ENCODE measurements at regions not wholly inside any gene's neighbourhood (a gene's known extent, or its start where the extent isn't known, plus 50 kb on each side); places are given as distances from the start of the nearest gene placed in this dataset.
"Not testable (repeated sequence)": the region's sequence is repeated elsewhere in the genome, so short reads cannot be mapped to it uniquely, and the experiment has no call there.

GRCh38 chr10:28733245-28733644 is 55.9 kb downstream of the BAMBI start:
- DNase-seq = no peak

- no peak for DNase-seq
These were observed 56.3 kb downstream of the BAMBI start for GRCh38 chr10:28733647-28734046.

DNA sequence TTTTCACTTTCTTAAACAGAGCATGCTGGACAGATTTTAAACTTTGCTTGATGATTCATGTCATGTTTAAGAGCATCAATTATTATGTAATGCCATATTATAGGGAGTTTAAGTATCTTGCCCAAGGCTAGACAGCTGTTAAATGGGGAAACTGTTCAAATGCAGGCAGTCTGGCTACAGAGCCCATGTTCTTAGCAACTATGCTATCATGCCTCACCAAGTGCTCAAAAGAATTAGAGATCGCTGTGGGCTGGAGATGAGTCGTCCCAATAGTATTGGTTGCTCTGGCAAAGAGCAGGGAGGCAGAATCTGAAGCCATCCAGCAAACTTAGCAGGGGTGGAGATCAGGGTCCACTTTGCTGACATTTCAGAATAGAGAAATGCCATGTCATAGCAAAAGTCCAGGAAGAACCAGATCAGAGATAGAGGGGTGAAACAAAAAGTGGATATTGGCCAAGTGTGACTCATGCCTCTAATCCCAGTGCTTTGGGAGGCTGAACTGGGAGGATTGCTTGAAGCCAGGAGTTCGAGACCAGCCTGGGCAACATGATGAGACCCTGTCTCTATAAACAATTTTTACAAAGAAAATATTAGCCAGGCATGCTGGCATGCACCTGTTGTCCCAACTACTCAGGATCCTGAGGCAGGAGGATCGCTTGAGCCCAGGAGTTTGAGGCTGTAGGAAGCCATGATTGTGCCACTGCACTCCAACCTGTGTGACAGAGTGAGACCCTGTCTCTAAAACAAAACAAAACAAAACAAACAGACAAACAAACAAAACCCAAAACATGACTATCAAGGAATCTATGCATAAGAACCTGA is 57.8 kb downstream of the BAMBI start:
- DNase-seq = peak in 2 of 56 donors; percentile 5 to 22

- peak in 1 of 56 donors; percentile 15 for DNase-seq
These were observed 59.8 kb downstream of the BAMBI start for GRCh38 chr10:28737096-28737495.

- DNase-seq = no peak
These were observed 60.9 kb downstream of the BAMBI start for GRCh38 chr10:28738200-28738599.

GRCh38 chr10:28743576-28743975 is 66.3 kb downstream of the BAMBI start:
- no peak for DNase-seq

DNA sequence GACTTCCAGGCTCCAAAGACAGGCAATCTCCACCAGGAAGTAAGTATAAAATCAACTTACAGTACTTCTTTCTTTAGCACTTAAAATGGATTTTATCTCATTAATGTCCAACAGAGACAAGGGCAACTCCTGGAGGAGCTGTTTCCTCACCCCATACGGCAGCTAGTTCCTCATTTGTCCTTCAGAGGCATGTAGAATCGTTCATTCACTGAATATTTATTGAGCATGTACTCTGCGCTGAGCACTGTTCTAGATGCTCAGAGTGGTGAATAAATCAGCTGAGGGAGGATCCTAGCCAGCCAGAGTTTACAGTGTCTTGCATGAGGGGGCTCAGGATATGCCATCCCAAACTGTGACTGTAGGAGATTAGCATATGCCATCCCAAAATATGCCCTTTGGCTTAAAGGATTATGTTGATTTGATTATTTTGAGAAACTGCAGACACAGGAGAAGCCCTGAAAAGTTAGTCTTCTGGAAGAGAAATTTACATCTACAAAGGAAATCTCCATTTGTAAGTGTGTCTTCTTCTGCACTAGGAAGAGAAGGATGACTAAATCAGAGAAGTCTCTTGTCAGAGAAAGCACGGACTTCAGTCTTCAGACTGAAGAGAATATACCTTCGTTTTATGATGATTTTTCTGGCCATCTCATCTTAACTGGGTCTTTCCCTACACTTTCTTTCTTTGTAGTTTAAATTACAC is 66.9 kb downstream of the BAMBI start:
- no peak for DNase-seq

DNA sequence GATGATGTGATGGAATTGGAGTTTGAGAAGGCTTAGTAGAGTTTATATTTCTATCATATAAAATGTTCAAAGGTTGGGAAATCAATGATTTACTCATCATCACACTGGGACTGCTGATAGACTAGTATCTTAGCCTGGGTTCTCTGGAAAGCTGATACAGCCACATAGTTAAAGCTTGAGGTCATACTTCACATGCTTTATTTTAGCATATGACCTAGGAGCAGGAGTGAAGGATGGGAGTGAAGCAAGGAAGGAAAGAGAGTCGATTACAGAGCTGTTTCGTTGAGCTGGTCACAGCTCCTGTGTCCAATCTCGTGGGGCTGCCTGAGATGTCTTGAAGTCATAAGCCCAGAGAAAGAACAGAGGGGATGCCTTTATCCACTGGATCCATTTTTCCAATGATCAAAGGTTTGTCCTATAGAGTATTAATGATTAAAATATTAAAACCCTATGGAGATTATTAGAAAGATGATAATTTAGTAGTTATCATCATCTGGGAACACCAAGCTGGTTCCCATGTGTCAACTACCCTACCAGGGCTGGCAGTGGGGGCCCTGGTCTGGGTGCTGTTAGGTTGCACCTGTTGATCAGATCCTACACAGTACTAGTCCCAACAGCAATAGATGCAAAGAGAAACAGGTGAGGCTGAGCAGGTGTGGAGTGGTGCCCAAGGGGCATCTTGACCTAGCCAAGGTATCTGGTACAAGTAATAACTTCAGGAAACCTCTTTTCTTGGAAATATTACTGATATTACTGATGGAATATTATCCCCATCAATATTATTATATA is 77.8 kb downstream of the BAMBI start:
- no peak for DNase-seq

GRCh38 chr10:28761084-28761846 is 83.9 kb downstream of the BAMBI start:
- DNase-seq = no peak

DNA sequence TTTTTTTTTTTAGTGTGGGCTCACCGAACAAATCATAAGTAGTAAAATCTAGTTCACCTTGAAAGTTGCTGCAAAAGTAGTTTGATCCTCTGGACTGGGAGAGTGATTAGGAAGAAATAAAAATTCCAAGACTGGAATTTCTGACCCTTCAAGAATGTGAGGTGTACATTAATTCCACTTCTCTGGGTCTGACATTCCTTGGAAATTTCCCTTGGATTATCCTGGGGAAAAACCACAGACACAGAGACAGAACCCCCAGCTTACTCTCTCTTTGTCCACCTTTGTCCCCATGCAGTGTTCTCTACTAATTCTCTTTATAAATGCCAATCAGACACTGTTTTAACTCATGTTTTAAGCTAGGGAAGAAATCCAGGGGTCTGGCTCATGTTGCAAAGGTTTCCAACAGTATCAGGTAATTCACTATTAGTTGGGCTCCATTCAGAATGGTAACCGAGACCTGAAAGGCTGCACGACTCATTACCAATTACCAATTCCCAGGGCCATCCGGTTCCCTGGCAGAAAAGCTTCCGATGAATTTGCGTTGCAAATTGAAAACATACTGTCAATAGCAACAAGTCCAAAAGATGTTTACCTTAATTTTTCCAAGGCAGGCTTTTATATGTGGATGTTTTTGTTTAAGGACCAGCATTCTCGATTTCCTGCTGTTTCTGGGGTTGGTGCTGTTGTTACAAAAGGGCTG is 86.3 kb downstream of the BAMBI start:
- no peak for DNase-seq

DNA sequence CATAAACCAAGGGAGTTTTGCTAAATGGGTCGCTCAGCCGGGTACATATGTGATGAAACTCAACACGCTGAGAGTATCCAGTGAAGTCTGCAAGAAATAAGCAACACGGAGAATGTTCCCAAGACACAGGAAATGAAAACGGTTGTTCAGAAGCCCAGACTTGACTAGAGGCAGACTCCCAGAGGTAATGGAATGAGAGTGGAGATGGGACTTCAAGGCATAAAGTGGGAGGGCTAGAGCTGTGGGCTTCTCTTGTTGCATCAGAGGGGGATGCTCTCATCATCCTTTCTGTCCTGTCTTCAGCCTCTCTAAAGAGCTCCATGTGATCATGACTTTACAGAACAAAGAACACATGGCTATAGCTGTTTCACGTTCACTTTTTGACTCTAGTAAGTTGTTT is 88.3 kb downstream of the BAMBI start:
- no peak for DNase-seq

DNA sequence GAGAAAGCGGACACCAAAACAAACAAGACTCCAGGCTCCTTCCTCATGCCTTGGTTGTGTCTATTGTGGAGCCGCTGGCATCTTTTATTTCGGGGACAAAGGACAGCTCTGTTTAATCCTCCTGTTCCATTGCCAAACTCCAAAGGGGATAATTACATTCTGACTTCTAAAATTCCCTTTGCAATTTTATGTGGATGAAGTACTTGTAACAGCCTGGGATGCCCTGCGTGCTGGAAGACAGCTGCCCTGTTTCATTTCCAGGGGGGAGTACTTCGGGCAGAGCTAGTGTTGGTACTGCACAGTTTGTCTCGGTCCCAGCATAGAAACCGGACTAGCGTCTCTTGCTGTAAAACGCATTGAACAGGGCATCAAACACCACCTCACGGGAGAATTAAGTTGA is 90.9 kb downstream of the BAMBI start:
- DNase-seq = peak in 36 of 56 donors; percentile 3 to 66 (median 22)

DNA sequence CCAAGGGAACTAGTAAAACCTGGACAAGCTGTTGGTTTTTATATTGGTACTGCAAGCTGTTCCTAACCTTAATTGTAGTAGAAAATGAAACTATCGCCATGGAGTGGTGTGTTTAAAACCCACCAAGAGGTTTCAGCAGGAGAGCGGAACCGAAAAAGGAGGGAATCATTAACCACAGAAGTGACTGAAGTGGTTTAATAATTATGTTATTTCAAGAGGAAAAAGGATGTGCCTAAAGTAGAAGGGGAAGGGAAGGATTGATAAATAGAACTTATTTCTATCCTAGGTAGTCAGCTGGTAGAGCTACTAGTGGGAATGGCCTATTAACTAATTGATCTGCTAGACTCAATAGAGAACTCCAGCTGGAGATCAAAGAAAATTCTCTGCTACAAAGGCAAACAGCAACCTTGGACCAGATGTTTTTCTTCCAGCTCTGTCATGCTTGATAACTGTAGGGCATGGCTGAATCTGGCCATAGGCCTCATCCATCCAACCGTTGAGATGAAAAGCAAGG is 91.8 kb downstream of the BAMBI start:
- DNase-seq = no peak

DNA sequence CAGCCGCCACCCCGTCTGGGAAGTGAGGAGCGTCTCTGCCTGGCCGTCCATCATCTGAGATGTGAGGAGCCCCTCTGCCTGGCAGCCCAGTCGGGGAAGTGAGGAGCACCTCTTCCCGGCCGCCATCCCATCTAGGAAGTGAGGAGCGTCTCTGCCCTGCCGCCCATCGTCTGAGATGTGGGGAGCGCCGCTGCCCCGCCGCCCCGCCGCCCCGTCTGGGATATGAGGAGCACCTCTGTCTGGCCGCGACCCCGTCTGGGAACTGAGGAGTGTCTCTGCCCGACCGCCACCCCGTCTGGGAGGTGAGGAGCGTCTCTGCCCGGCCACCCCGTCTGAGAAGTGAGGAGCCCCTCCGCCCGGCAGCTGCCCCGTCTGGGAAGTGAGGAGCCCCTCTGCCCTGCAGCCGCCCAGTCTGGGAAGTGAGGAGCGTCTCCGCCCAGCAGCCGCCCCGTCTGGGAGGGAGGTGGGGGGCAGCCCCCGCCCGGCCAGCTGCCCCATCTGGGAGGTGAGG is 94.3 kb downstream of the BAMBI start:
- DNase-seq = not testable (repeated sequence)

DNA sequence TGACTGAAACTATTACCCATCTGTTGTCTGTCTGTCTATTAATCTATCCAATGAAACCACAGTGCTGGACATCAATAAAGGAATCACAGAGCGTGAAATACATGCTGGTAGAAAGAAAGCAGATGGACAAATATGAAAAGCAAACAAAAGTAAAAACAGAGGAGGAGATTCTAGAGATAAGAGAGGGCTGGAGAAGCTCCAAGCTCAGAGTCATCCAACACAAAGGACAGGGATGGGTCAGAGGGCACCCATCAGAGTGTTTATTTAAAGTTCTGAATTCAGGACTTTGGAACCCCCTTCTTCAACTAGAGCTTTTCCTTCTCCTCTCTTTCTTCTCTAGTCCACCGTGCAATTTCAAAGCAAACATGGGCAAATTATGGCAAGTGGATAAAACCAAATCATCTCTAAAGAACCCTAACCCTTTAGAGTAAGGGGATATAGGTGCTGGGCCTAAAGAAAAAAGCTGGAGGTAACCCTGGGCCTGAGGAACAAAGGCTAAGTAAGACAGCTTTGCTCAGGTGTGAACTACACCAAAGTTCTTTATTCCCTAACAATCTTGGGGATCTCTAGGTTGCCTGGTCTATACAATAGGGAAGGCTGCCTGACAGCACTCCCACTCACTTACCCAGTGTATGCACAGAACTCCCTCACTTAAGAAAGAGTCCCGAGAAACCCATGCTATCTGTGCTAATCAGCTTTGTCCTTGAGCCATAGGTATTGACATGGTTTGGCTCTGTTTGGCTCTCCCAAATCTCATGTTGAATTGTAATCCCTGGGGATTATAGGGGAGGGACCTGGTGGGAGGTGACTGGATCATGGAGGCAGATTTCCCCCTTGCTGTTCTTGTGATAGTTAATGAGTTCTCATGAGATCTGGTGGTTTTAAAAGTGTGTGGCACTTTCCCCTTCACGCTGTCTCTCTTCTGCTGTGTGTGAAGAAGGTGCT is 97.0 kb downstream of the BAMBI start:
- no peak for DNase-seq

DNA sequence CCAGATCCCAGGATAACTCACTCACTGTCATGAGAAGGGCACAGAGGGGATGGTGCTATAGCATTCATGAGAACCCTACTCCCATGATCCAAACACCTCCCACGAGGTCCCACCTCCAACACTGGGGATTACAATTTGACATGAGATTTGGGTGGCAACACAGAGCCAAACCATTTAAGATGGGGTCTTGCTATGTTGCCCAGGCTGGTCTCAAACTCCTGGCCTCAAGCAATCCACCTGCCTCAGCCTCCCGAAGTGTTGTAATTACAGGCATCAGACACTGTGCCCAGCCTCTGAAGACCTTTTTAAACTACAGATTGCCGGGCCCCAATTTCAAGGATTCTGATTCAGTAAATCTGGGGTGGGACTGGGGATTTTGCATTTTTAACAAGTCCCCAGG is 98.5 kb downstream of the BAMBI start:
- no peak for DNase-seq

GRCh38 chr10:28776519-28776918 is 99.2 kb downstream of the BAMBI start:
- no peak for DNase-seq

DNA sequence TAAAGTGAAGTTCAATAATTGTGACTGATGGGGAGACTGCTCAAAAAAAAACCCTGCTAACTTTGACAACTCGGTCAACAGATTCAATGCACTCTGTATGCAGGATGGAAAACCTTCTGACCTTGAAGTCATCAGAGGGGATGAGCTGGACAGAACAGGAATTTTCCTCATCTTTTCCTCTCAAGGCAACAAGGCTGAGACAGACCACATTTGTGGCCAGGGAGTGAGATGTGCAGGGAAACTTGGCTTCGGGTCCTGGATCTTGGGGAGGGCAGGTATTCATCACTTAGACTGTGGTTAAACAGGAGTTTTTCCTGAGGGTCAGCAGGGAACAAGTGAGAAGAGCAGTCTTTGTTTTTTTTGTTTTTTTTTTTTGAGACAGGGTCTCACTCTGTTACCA is 100.6 kb downstream of the BAMBI start:
- DNase-seq = no peak

DNA sequence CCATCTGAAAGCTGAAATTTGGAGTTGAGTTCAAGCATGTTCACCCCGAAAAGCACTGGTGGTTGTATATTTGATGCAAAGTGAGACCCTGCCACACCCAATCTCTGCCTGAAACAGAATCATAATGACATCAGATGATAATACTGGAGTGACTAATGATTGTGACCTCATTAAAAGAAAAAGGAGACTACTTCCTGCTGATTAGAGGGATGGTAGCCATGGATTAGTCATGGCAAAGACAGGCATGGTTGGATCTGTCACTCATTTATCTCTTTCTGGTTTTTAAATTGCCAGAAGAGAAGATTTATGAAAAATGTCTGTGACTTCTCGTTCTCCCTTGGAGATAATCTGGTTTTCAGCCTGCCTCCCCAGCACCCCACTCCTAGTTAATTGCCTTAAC is 101.2 kb downstream of the BAMBI start:
- DNase-seq = no peak
